Mesodermal cell (in vitro differentiated cells): ENCODE measurements at regions not wholly inside any gene's neighbourhood (a gene's known extent, or its start where the extent isn't known, plus 50 kb on each side); places are given as distances from the start of the nearest gene placed in this dataset.
A peak's percentile ranks its signal among the peaks of the same experiment; 100 is the strongest.
"Not testable (repeated sequence)": the region's sequence is repeated elsewhere in the genome, so short reads cannot be mapped to it uniquely, and the experiment has no call there.

Source experiments
- H3K27ac ChIP-seq: 2 replicates; pipeline ENCODE4 v1.7.0; 2013; ENCODE audit warnings: mild to moderate bottlenecking, low read depth, low read length, moderate library complexity; ENCODE audit not compliant: severe bottlenecking
- H3K36me3 ChIP-seq: 2 replicates; pipeline ENCODE4 v1.7.1; 2013; ENCODE audit warnings: mild to moderate bottlenecking, low read length, moderate library complexity; ENCODE audit not compliant: control insufficient read depth, insufficient read depth
- H3K4me1 ChIP-seq: one replicate; pipeline ENCODE4 v1.7.1; 2013; ENCODE audit warnings: mild to moderate bottlenecking, low read length; ENCODE audit not compliant: insufficient read depth, control insufficient read depth, poor library complexity, severe bottlenecking
- H3K4me3 ChIP-seq: 2 replicates; pipeline ENCODE4 v1.7.0; 2013; ENCODE audit warnings: low read length, control low read depth, mild to moderate bottlenecking; ENCODE audit not compliant: insufficient read depth, poor library complexity, severe bottlenecking; ENCODE audit errors: extremely low read depth
- H3K9me3 ChIP-seq: 2 replicates; pipeline ENCODE4 v1.7.1; 2013; ENCODE audit warnings: mild to moderate bottlenecking, low read length, moderate library complexity; ENCODE audit not compliant: control insufficient read depth
- WGBS, 2 experiments: methylation state at CpG; one replicate each; pipeline ENCODE4 v1.1.5; 2013; ENCODE audit warnings: missing lambda C conversion rate in 2 of 2; ENCODE audit not compliant: insufficient coverage in 2 of 2; 5-methylcytosine and 5-hydroxymethylcytosine counted together

DNA sequence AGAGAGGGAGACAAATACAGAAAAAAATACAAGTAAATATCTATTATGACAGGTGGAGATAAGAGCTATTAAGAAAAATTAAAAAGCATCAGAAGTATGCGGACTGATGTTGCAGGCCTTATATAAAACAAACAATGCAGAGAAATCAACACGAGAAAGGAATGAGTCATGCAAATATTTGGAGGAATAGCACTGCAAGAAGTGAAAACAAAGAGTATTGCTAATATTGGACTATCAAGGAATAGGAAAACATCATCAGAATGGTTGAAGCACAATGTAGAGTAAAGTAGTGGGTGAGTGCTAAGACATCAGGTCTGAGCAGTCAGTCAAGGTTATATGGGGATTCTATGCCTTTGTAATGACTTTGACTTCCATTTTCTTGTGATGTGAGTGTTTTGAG is 657.5 kb upstream of the GJE1 start:
- Histone ChIP-seq H3K4me1 (no peaks in the 10 kb centered on the region), H3K4me3 (no peak overlapping the region), H3K9me3 (peaks cover 5% of the 10 kb centered on the region), H3K36me3 (no peaks in the 10 kb centered on the region), H3K27ac (no peak overlapping the region)
- 83 to 100% methylated on average over 1 to 2 of the region's 2 CpGs for WGBS, 2 experiments

DNA sequence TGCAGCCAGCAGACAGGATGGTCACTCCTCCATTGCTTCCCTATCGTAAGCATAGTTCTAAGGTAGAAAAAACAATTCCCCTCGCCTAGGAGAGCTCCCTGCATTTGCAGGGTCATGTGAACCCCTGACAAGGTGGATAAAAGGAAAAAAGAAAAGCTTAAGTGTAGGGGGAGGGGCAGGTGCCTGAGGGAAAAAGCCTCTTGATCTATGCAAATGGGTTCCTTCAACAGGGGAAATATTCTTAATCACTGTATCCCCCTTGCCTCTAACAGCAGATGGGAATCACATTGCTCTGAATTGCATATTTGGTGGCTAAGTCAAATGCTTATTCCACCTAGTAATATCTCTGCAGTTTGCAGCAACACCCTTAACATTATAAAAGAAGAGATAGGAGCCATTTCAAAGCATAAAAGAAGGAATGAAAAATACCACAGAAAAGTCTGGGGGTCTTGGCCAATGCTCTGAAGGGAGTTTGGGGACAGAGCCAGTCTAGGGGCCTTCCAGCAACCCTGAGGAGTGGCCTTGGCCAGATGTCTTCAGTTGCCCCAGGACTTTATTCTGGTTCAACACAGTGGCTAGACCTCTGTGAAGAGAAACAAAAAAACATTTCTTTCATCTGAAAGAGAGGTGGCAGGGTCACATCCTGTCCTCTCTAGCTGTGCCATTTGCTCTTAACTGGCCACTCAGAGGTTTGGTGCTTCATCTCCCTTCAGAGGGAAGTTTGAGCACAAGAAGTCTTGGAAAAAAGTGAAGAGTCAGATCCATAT is 660.4 kb upstream of the GJE1 start:
- no peaks in the 10 kb centered on the region for H3K4me1 ChIP-seq
- peaks cover 5% of the 10 kb centered on the region for H3K9me3 ChIP-seq
- WGBS, 2 experiments, result 40 to 83% methylated on average over 1 of the region's 2 CpGs
- no peaks in the 10 kb centered on the region for H3K36me3 ChIP-seq
- no peak overlapping the region for H3K27ac ChIP-seq
- no peak overlapping the region for H3K4me3 ChIP-seq

- peaks cover 3% of the 10 kb centered on the region for H3K4me1 ChIP-seq
- H3K27ac ChIP-seq, result no peak overlapping the region
- no peak overlapping the region for H3K4me3 ChIP-seq
- H3K36me3 ChIP-seq, result no peaks in the 10 kb centered on the region
- peaks cover 5% of the 10 kb centered on the region for H3K9me3 ChIP-seq
- 75 to 87% methylated on average over 2 of the region's 2 CpGs for WGBS, 2 experiments
Measured at GRCh38 chr6:141470810-141471209, 661.9 kb upstream of the GJE1 start.

DNA sequence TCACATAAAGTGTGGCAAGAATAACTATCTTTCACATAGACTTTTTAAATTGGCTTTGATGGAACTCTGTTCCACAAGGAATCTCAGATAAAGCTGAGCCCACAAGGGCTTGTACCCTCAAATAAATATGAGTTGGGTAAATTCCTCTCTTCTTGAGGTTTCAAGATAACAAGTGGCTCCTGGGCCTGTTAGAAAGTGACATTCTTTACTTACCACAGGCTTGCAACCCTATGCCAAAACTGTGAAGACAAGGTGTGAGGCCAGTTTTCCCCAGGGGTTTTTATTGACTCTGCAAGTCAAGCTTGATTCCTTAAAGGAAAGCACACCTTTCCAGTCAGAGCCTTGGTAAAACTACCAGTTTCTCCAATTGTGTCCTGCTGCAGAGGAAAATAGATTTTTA is 664.8 kb upstream of the GJE1 start:
- H3K4me1 ChIP-seq, result peaks cover 3% of the 10 kb centered on the region
- peaks cover under 1% of the 10 kb centered on the region for H3K9me3 ChIP-seq
- H3K4me3 ChIP-seq, result no peak overlapping the region
- H3K36me3 ChIP-seq, result no peaks in the 10 kb centered on the region
- no peak overlapping the region for H3K27ac ChIP-seq

DNA sequence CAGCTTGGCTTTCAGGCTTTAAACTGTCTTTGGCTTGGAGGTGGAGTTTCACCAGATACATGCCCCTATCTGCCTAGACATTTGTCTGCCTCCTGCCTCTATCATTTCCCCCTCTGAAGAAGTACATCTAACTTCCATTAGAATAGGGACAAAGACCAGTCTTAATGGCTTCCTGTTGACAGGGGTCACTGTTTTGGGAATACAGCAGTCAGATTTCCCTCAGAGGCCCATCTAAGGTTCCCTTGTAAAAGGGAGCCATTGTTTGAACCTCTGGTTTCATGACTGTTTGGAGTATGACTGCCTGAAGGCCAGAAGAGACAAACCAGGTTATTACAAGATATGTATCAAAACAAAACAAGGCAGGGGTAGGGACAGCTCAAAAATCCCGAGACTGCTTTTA is 665.7 kb upstream of the GJE1 start:
- H3K36me3 ChIP-seq, result no peaks in the 10 kb centered on the region
- peak overlapping the region; percentile 23 for H3K27ac ChIP-seq
- no peak overlapping the region for H3K4me3 ChIP-seq
- 83 to 100% methylated on average over 1 of the region's 1 CpG for WGBS, 2 experiments
- no peaks in the 10 kb centered on the region for H3K9me3 ChIP-seq
- H3K4me1 ChIP-seq, result peaks cover 3% of the 10 kb centered on the region

GRCh38 chr6:141464896-141465295 is 667.8 kb upstream of the GJE1 start:
- H3K9me3 ChIP-seq, result no peaks in the 10 kb centered on the region
- no peaks in the 10 kb centered on the region for H3K36me3 ChIP-seq
- WGBS, 2 experiments, result no CpG with 5 or more reads among the region's 2 CpGs
- peaks cover 3% of the 10 kb centered on the region for H3K4me1 ChIP-seq
- no peak overlapping the region for H3K27ac ChIP-seq
- no peak overlapping the region for H3K4me3 ChIP-seq

DNA sequence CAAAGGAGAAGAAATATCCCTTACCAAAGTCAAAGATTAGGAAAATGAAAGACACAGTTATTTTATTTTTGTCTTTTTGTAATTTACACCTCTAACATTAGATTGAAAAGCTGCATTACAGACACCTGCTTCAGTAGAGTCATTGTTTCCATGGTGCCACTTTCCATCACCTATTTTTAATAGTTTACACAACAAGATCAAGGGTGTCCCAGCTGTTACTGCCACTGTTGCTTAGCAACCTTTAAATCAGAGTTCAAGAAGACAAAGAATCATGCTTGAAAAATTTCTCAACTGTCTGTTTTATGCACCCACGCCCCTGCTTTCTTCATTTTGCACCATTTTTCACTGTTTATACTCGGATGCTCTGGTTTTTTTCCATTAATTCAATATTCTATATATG is 668.2 kb upstream of the GJE1 start:
- H3K27ac ChIP-seq, result no peak overlapping the region
- H3K36me3 ChIP-seq, result no peaks in the 10 kb centered on the region
- no peak overlapping the region for H3K4me3 ChIP-seq
- peaks cover 3% of the 10 kb centered on the region for H3K4me1 ChIP-seq
- no peaks in the 10 kb centered on the region for H3K9me3 ChIP-seq
- WGBS, 2 experiments, result 75 to 100% methylated on average over 1 of the region's 2 CpGs

GRCh38 chr6:141463237-141463977 is 669.3 kb upstream of the GJE1 start:
- no peaks in the 10 kb centered on the region for H3K36me3 ChIP-seq
- WGBS, 2 experiments, result 100% methylated on average over 1 to 2 of the region's 8 CpGs
- H3K9me3 ChIP-seq, result no peaks in the 10 kb centered on the region
- H3K27ac ChIP-seq, result no peak overlapping the region
- H3K4me3 ChIP-seq, result no peak overlapping the region
- H3K4me1 ChIP-seq, result peaks cover 3% of the 10 kb centered on the region

DNA sequence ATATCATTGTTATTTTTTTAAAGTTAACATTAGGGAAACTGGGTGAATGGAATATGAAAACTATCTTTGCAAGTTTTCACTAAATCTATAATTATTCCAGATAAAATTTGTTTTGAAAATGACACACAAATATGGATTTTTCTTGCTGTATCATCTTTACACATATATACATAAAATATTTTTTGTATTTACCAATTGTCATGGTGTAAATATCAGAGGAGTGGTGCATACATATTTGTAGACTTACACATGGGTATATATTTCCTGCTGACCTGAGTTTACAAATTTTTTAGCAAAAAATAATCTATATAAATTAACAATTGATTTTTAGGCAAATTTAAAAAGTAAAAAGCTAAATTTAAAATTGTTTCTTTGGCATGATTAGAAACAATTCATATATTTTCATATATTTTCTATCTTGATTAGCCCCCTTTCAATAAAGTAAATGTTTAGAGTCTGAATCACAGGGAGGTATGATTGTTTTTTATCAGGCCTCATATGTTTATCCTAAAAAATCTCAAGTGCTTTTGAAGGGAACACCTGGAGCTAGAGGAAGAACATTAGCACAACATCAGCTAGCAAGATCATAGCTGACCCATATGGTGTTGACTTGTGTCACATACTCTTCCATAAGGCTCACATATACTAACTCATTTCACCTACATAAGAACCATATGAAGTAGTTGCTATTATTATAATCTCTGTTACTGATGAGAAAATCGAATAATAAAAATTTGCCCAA is 671.8 kb upstream of the GJE1 start:
- WGBS, 2 experiments, result no CpG with 5 or more reads among the region's 1 CpG
- H3K27ac ChIP-seq, result no peak overlapping the region
- H3K36me3 ChIP-seq, result no peaks in the 10 kb centered on the region
- H3K4me1 ChIP-seq, result no peaks in the 10 kb centered on the region
- H3K4me3 ChIP-seq, result no peak overlapping the region
- H3K9me3 ChIP-seq, result no peaks in the 10 kb centered on the region

GRCh38 chr6:141460245-141460644 is 672.5 kb upstream of the GJE1 start:
- WGBS, 2 experiments, result 41 to 53% methylated on average over 3 to 4 of the region's 5 CpGs
- not testable (repeated sequence) for H3K4me3 ChIP-seq, H3K9me3 ChIP-seq, H3K27ac ChIP-seq, H3K36me3 ChIP-seq, H3K4me1 ChIP-seq
